Smooth muscle cell (in vitro differentiated cells): ENCODE measurements at regions not wholly inside any gene's neighbourhood (a gene's known extent, or its start where the extent isn't known, plus 50 kb on each side); places are given as distances from the start of the nearest gene placed in this dataset.

Experiments used
- DNase-seq: peaks from one replicate; lab custom pipeline; 2025; ENCODE audit not compliant: unreplicated experiment; lab: John Stamatoyannopoulos, UW
- H2AFZ ChIP-seq: fragments of 200-600 bp; sonication (generic); 2 replicates; pipeline ENCODE4 v1.6.0; 2016; ENCODE audit warnings: antibody characterized with exemption, low read depth, mild to moderate bottlenecking
- H3F3A ChIP-seq: fragments of 200-600 bp; sonication (generic); 2 replicates; pipeline ENCODE4 v1.6.0; 2017; ENCODE audit warnings: antibody characterized with exemption, low read depth
- H3K27ac ChIP-seq: fragments of 200-600 bp; sonication (generic); 2 replicates; pipeline ENCODE4 v1.5.1; 2016; ENCODE audit warnings: low read depth, mild to moderate bottlenecking
- H3K27me3 ChIP-seq: fragments of 200-600 bp; sonication (generic); 2 replicates; pipeline ENCODE4 v1.6.1; 2016; ENCODE audit warnings: low read depth, mild to moderate bottlenecking
- H3K36me3 ChIP-seq: fragments of 200-600 bp; sonication (generic); 2 replicates; pipeline ENCODE4 v1.5.1; 2016; ENCODE audit warnings: low read depth
- H3K4me1 ChIP-seq: fragments of 200-600 bp; sonication (generic); 2 replicates; pipeline ENCODE4 v1.5.1; 2016; ENCODE audit warnings: low read depth
- H3K4me2 ChIP-seq: fragments of 200-600 bp; sonication (generic); 2 replicates; pipeline ENCODE4 v1.6.0; 2016; ENCODE audit warnings: mild to moderate bottlenecking
- H3K4me3 ChIP-seq: fragments of 200-600 bp; sonication (generic); 2 replicates; pipeline ENCODE4 v1.5.1; 2016; ENCODE audit warnings: mild to moderate bottlenecking
- H3K79me2 ChIP-seq: fragments of 200-600 bp; sonication (generic); 2 replicates; pipeline ENCODE4 v1.6.0; 2016; ENCODE audit warnings: low read depth, mild to moderate bottlenecking
- H3K9ac ChIP-seq: fragments of 200-600 bp; sonication (generic); 2 replicates; pipeline ENCODE4 v1.6.0; 2016; ENCODE audit warnings: low read depth
- H3K9me3 ChIP-seq: fragments of 200-600 bp; sonication (generic); replicated peaks from 2 replicates; pipeline ENCODE4 v1.5.1; 2016; ENCODE audit warnings: low read depth
- H4K20me1 ChIP-seq: fragments of 200-600 bp; sonication (generic); 2 replicates; pipeline ENCODE4 v1.6.0; 2016; ENCODE audit warnings: low read depth
- WGBS: methylation state at CpG from one replicate; pipeline ENCODE4 v1.1.7; 2016; ENCODE audit warnings: low lambda C conversion rate; 5-methylcytosine and 5-hydroxymethylcytosine counted together
- TF ChIP-seq, protein P1 (sequence below): fragments of 200-600 bp; sonication (generic); IDR thresholded peaks from 2 replicates; pipeline ENCODE4 v1.5.1; 2017; ENCODE audit warnings: borderline replicate concordance, mild to moderate bottlenecking, antibody characterized with exemption; ENCODE audit not compliant: insufficient read depth, poor library complexity, severe bottlenecking

- H4K20me1 ChIP-seq: no peaks in the 10 kb centered on the region
- H2AFZ ChIP-seq: no peak overlapping the region
- TF ChIP-seq, protein P1, sequence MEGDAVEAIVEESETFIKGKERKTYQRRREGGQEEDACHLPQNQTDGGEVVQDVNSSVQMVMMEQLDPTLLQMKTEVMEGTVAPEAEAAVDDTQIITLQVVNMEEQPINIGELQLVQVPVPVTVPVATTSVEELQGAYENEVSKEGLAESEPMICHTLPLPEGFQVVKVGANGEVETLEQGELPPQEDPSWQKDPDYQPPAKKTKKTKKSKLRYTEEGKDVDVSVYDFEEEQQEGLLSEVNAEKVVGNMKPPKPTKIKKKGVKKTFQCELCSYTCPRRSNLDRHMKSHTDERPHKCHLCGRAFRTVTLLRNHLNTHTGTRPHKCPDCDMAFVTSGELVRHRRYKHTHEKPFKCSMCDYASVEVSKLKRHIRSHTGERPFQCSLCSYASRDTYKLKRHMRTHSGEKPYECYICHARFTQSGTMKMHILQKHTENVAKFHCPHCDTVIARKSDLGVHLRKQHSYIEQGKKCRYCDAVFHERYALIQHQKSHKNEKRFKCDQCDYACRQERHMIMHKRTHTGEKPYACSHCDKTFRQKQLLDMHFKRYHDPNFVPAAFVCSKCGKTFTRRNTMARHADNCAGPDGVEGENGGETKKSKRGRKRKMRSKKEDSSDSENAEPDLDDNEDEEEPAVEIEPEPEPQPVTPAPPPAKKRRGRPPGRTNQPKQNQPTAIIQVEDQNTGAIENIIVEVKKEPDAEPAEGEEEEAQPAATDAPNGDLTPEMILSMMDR: no peak
- H3K9me3 ChIP-seq: no peaks in the 10 kb centered on the region
- H3K4me1 ChIP-seq: no peaks in the 10 kb centered on the region
- H3K27me3 ChIP-seq: no peaks in the 10 kb centered on the region
- no peak overlapping the region for H3K4me3 ChIP-seq
- 84% methylated on average over 2 of the region's 2 CpGs for WGBS
- H3K36me3 ChIP-seq: no peaks in the 10 kb centered on the region
- H3F3A ChIP-seq: no peaks in the 10 kb centered on the region
- H3K9ac ChIP-seq: no peak overlapping the region
- no peak overlapping the region for H3K4me2 ChIP-seq
- H3K79me2 ChIP-seq: no peaks in the 10 kb centered on the region
- no peak overlapping the region for H3K27ac ChIP-seq
- no peak for DNase-seq
Observed at GRCh38 chr4:11640584-11640983, 211.9 kb upstream of the HS3ST1 start.

- H3K4me2 ChIP-seq: no peak overlapping the region
- no peaks in the 10 kb centered on the region for H3K79me2 ChIP-seq
- H3K4me3 ChIP-seq: no peak overlapping the region
- no peaks in the 10 kb centered on the region for H3K4me1 ChIP-seq
- no peaks in the 10 kb centered on the region for H3K36me3 ChIP-seq
- TF ChIP-seq, protein P1: no peak
- no peaks in the 10 kb centered on the region for H3K27me3 ChIP-seq
- H3K27ac ChIP-seq: no peak overlapping the region
- no peaks in the 10 kb centered on the region for H3K9me3 ChIP-seq
- no peak overlapping the region for H2AFZ ChIP-seq
- H3K9ac ChIP-seq: no peak overlapping the region
- H3F3A ChIP-seq: no peaks in the 10 kb centered on the region
- DNase-seq: no peak
- H4K20me1 ChIP-seq: no peaks in the 10 kb centered on the region
- 68% methylated on average over 4 of the region's 4 CpGs for WGBS
Observed at GRCh38 chr4:11636551-11636950, 207.9 kb upstream of the HS3ST1 start.

DNA sequence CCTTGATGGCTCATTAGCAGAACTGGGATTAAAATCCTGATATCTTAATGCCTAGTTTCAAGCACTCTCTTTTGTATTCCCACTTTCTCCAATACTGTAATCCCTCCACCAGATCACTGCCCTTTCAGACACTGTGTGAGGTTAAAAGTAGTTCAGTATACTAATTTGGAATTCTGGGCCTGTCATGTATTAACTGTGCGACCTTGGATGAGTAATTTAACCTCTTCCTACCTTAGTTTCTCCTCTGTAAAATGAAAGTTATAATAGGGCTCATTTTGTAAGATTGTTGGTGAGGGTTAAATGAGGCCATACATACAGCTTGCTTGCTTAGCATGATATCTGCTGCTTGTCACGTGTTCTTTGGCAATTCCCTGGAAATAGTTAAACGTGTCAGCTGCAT lies 207.3 kb upstream of the HS3ST1 start:
- H2AFZ ChIP-seq: no peak overlapping the region
- no peaks in the 10 kb centered on the region for H3F3A ChIP-seq
- H3K27me3 ChIP-seq: no peaks in the 10 kb centered on the region
- no peak overlapping the region for H3K4me3 ChIP-seq
- H3K4me2 ChIP-seq: no peak overlapping the region
- H3K4me1 ChIP-seq: no peaks in the 10 kb centered on the region
- no peaks in the 10 kb centered on the region for H4K20me1 ChIP-seq
- no peak overlapping the region for H3K9ac ChIP-seq
- DNase-seq: no peak
- TF ChIP-seq, protein P1: no peak
- no peaks in the 10 kb centered on the region for H3K36me3 ChIP-seq
- no peak overlapping the region for H3K27ac ChIP-seq
- WGBS: 79% methylated on average over 3 of the region's 3 CpGs
- no peaks in the 10 kb centered on the region for H3K79me2 ChIP-seq
- no peaks in the 10 kb centered on the region for H3K9me3 ChIP-seq

DNA sequence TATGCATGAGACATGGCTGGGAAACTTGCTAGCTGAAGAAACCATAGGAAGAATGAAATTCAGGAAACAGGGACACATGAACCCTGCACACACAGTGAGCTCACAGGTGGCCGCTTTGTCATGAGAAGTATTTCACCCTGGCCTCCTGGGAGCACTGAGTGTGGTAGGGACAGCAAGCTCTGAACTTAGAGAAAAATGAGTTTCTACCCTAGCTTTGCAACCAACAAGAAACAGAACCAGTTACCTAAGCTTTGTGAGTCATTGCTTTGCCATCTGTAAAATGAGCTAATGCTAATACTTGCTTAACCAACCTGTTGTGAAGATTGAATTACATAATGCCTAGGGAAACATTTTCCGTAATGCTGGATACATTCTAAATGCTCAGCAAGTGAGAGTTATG lies 206.6 kb upstream of the HS3ST1 start:
- Histone ChIP-seq H3F3A (no peaks in the 10 kb centered on the region), H3K4me3 (no peak overlapping the region), H3K4me2 (peak overlapping the region; percentile 2), H3K36me3 (no peaks in the 10 kb centered on the region), H3K9me3 (no peaks in the 10 kb centered on the region), H3K27me3 (no peaks in the 10 kb centered on the region), H4K20me1 (no peaks in the 10 kb centered on the region), H2AFZ (no peak overlapping the region), H3K4me1 (no peaks in the 10 kb centered on the region), H3K79me2 (no peaks in the 10 kb centered on the region), H3K27ac (peak overlapping the region; percentile 53), H3K9ac (no peak overlapping the region)
- DNase-seq: no peak
- 53% methylated on average over 2 of the region's 2 CpGs for WGBS
- TF ChIP-seq, protein P1: no peak
